IPS-20b (cell line): ENCODE measurements at regions not wholly inside any gene's neighbourhood (a gene's known extent, or its start where the extent isn't known, plus 50 kb on each side); places are given as distances from the start of the nearest gene placed in this dataset.

Experiments
- H3K27ac ChIP-seq: one replicate; pipeline ENCODE4 v1.5.1; 2013; ENCODE audit warnings: low read length
- H3K27me3 ChIP-seq: 2 replicates; pipeline ENCODE4 v1.6.1; 2013; ENCODE audit warnings: mild to moderate bottlenecking, low read length, inconsistent platforms; ENCODE audit not compliant: insufficient read depth
- H3K36me3 ChIP-seq: 2 replicates; pipeline ENCODE4 v1.6.1; 2013; ENCODE audit warnings: low read depth, mild to moderate bottlenecking, inconsistent platforms, low read length, moderate library complexity; ENCODE audit not compliant: insufficient read depth
- H3K4me1 ChIP-seq: 2 replicates; pipeline ENCODE4 v1.6.1; 2013; ENCODE audit warnings: mild to moderate bottlenecking, control low read depth, inconsistent platforms, low read length, moderate library complexity; ENCODE audit not compliant: insufficient read depth
- H3K4me3 ChIP-seq: 2 replicates; pipeline ENCODE4 v1.5.1; 2013; ENCODE audit warnings: mild to moderate bottlenecking, low read length, inconsistent platforms
- H3K9ac ChIP-seq: 2 replicates; pipeline ENCODE4 v1.6.1; 2013; ENCODE audit warnings: low read depth, mild to moderate bottlenecking, inconsistent platforms, low read length, moderate library complexity
- H3K9me3 ChIP-seq: 2 replicates; pipeline ENCODE4 v1.6.1; 2013; ENCODE audit warnings: mild to moderate bottlenecking, low read depth, low read length, inconsistent platforms; ENCODE audit not compliant: insufficient read depth

DNA sequence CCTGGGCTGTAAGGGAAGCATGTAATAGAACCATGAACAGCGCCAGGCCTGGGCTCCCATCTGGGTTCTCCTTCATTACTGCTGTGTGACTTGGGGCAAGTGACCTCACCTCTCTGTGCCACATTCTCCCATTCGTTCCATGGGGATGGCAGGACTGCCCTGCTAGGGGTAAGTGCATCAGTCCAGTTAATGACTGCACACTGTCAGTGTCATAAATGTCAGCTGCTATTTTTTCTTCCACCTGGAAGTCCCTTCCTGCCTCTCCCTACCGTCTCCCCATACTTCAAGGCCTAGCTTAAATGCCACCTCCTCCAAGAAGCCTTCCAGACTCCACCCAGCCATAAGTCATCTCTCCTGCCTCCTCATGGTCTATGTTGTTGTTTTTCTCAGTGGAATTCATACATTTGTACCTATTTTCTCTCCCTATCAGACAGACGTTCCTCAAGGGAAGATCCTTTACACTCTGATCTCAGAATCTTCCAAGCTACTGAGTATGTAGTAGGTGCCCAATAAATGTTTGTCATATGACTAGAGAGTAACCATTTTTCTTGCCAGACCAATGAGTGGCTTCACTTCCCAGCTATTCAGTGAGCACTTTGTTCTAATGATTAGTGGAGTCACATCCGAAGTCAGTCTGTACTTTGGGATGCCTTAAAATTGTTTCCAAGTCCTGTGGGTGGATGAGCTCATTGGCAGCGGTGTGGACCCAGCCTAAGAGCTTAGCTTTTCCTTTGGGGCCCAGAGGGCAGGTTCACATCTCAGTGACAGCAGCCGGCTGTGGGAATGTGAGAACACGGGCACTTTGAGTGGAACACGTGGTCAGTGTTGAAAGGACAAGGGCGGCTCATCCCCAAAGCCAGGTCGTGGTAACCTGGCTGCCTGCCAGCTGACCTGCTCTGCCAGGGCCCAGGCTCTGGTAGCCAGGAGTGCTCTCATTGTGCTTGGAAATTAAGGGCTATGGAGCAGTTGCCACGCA, 147.5 kb upstream of the GSE1 start:
- no peak overlapping the region for H3K9ac ChIP-seq
- H3K27ac ChIP-seq, result no peak overlapping the region
- peaks cover 44% of the 10 kb centered on the region for H3K27me3 ChIP-seq
- no peaks in the 10 kb centered on the region for H3K9me3 ChIP-seq
- H3K4me1 ChIP-seq, result peaks cover 10% of the 10 kb centered on the region; the same call in 1 of the 2 replicates
- no peaks in the 10 kb centered on the region for H3K36me3 ChIP-seq
- no peak overlapping the region for H3K4me3 ChIP-seq

DNA sequence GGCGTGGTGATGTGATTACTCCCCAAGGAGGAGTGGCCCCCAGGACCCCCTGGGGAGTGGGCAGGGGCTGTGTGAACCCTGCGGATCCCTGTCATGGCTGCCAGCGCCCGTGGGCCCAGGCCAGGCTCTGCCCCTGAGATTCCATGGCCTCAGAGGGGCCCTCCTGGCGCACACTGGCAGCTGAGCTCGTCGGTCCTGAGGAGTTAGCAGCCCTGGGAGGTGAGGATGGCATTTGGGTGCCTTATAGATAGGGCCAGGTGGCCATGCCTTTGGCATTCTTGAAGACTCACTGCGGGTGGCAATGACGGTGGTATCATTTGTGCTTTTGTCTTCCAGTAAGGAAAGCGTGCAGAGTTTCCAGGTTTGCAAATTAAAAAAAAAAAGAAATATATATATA, 146.8 kb upstream of the GSE1 start:
- no peak overlapping the region for H3K9ac ChIP-seq
- H3K27ac ChIP-seq, result no peak overlapping the region
- no peaks in the 10 kb centered on the region for H3K9me3 ChIP-seq
- H3K4me1 ChIP-seq, result peaks cover 3% of the 10 kb centered on the region; the same call in 1 of the 2 replicates
- H3K36me3 ChIP-seq, result no peaks in the 10 kb centered on the region
- H3K4me3 ChIP-seq, result no peak overlapping the region
- H3K27me3 ChIP-seq, result peaks cover 37% of the 10 kb centered on the region

DNA sequence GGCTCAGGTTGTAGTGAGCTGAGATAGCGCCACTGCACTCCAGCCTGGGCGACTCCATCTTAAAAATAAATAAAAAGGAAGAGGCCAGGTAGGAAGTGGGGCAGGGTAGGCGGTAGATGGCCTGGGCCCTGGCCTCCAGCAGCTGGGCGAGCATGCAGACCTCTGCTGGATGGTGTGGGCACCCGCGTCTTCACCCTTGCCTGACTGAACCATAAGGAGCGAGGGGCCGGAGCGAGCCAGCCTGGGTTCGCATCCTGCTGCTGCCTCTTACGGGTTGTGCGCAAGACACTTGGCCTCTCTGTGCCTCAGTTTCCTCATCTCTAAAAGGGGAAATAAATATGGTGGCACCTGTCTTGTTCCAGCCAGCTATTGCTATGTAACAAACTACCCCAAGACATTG, 146.1 kb upstream of the GSE1 start:
- H3K27me3 ChIP-seq, result peaks cover 30% of the 10 kb centered on the region
- no peaks in the 10 kb centered on the region for H3K4me1 ChIP-seq
- no peak overlapping the region for H3K4me3 ChIP-seq
- no peaks in the 10 kb centered on the region for H3K9me3 ChIP-seq
- H3K36me3 ChIP-seq, result no peaks in the 10 kb centered on the region
- H3K9ac ChIP-seq, result no peak overlapping the region
- H3K27ac ChIP-seq, result no peak overlapping the region

DNA sequence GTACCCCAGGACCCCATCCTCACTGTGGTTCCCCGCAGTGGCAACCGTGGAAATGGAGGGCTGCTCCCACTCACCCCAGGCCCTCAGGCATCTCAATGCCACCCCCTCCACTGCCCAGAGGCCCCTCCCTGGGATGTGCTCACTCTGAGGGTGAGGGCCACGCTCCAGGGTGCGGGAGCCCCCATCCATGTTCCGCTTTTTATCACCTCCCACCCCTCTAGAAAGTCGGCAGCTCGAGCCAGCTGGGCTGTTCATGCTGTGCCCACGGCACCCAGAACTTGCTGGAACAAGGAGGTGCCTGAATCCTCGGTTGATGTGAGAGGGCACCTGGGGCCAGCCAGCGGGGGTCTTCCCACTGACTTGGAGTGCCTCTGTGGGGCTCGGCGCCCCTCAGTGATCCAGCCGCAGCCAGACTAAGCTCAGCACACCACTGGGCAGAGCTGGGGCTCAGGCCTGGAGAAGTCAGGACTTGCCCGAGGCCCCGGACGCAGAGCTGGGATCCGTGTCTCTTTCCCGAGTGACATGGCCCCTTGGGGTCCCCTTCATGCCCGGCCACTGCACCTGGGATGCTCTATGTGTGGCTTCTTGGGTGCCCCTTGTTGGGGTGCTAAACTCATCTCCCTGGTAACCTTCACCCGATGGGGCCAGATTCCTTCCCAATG, 143.1 kb upstream of the GSE1 start:
- no peak overlapping the region for H3K4me3 ChIP-seq
- H3K9me3 ChIP-seq, result no peaks in the 10 kb centered on the region
- no peak overlapping the region for H3K27ac ChIP-seq
- H3K9ac ChIP-seq, result no peak overlapping the region
- no peaks in the 10 kb centered on the region for H3K36me3 ChIP-seq
- H3K4me1 ChIP-seq, result no peaks in the 10 kb centered on the region; the same call in 1 of the 2 replicates
- peaks cover 2% of the 10 kb centered on the region; the same call in 1 of the 2 replicates for H3K27me3 ChIP-seq

DNA sequence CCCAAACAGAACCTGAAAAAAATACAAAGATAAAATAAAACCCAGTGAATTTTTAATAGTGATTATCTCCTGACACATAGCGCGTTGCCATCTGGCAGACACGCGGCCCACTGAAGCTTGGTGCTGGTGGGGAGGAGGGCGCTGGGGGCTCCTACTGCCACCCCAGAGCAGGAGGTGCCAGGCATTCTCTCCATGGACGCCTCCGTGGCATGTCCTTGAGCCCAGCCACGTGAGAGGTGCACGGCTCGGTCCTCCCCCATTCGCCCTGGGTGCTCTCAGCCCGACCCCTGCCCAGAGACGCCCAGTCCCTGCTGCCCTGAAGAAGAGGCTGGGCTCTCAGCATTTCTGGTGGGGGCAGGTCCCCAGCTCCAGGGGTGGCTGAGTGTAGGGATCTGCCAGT, 142.2 kb upstream of the GSE1 start:
- H3K27me3 ChIP-seq, result no peaks in the 10 kb centered on the region
- H3K36me3 ChIP-seq, result no peaks in the 10 kb centered on the region
- H3K4me1 ChIP-seq, result no peaks in the 10 kb centered on the region; the same call in 1 of the 2 replicates
- H3K9me3 ChIP-seq, result no peaks in the 10 kb centered on the region
- no peak overlapping the region for H3K9ac ChIP-seq
- H3K4me3 ChIP-seq, result no peak overlapping the region
- no peak overlapping the region for H3K27ac ChIP-seq

DNA sequence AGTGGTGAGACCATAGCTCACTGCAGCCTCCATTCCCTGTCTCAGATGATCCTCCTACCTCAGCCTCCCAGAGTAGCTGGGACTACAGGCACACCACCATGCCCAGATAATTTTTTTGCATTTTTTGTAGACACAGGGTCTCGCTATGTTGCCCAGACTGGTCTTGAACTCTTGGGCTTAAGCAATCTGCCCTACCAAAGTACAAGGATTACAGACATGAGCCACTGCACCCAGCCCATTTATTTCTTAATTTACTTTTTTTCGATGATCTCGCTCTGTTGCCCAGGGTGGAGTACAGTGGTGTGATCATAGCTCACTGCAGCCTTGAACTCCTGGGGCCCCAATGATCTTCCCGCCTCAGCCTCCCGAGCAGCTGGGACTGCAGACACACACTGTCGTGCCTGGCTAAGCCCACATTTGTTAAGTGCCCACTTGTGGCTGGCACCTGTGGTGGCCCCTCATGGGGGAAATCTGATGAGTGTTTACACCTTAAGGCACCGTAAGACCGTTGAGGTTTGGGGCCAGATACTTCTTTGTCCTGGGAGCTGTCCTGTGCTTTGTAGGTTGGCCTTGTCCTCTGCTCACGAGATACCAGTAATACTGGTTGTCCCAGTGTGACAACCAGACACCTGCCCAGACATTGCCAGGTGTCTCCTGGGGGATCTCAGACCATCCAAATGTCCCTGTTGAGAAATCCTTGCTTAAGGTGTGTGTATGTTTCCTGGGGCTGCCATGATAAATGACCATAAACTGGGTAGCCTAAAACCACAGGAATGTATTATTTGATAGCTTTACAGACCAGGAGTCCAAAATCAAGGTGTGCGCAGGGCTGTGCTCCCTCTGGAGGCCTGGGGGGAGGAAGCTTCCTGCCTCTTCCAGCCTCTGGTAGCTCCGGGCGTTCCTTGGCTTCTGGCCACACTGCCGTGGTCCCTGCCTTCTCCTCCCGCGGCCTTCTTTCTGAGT, 141.4 kb upstream of the GSE1 start:
- Histone ChIP-seq H3K4me1 (no peaks in the 10 kb centered on the region; the same call in 1 of the 2 replicates), H3K36me3 (no peaks in the 10 kb centered on the region), H3K4me3 (no peak overlapping the region), H3K27me3 (no peaks in the 10 kb centered on the region), H3K9ac (no peak overlapping the region), H3K27ac (no peak overlapping the region), H3K9me3 (no peaks in the 10 kb centered on the region)

DNA sequence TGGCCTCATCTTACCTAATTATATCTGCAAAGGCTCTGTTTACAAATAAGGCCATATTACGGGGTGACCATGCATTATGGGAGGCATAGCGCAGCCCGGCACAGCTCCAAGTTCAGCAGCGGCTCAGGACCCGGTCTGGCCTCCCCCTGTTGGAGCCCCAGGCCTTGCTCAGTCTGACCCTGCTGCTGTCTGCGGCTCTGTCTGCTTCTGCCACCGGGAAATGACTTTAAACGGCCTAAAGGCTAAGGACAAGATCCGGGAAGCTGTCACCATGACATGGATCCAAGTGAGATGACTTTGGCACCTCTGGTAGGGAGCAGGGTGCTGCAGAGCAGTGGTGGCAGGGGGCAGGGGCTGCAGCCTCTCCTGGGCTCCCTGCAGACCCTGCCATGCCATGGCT, 140.6 kb upstream of the GSE1 start:
- no peak overlapping the region for H3K4me3 ChIP-seq
- no peaks in the 10 kb centered on the region; the same call in 1 of the 2 replicates for H3K4me1 ChIP-seq
- no peaks in the 10 kb centered on the region for H3K27me3 ChIP-seq
- H3K9me3 ChIP-seq, result no peaks in the 10 kb centered on the region
- no peak overlapping the region for H3K9ac ChIP-seq
- H3K27ac ChIP-seq, result no peak overlapping the region
- H3K36me3 ChIP-seq, result no peaks in the 10 kb centered on the region

DNA sequence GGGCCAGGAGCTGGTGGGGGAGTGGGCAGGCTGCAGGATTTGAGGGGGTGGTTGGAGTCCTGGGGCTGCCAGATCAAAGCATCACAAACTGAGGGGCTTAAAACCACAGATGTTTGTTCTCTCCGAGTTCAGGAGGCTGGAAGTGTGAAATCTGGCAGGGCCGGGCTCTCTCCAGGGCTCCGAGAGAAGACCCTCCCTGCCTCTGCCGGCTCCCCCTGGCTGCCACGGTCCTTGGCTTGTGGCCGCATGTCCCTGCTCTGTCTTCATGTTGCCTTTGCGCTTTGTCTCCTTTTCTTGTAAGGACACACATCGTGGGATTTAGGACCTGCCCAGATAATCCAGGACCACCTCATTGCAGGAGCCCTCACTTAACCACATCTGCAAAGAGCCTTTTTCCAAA, 139.8 kb upstream of the GSE1 start:
- Histone ChIP-seq H3K36me3 (no peaks in the 10 kb centered on the region), H3K27ac (no peak overlapping the region), H3K4me1 (no peaks in the 10 kb centered on the region; the same call in 1 of the 2 replicates), H3K9ac (no peak overlapping the region), H3K27me3 (no peaks in the 10 kb centered on the region), H3K9me3 (no peaks in the 10 kb centered on the region), H3K4me3 (no peak overlapping the region)

DNA sequence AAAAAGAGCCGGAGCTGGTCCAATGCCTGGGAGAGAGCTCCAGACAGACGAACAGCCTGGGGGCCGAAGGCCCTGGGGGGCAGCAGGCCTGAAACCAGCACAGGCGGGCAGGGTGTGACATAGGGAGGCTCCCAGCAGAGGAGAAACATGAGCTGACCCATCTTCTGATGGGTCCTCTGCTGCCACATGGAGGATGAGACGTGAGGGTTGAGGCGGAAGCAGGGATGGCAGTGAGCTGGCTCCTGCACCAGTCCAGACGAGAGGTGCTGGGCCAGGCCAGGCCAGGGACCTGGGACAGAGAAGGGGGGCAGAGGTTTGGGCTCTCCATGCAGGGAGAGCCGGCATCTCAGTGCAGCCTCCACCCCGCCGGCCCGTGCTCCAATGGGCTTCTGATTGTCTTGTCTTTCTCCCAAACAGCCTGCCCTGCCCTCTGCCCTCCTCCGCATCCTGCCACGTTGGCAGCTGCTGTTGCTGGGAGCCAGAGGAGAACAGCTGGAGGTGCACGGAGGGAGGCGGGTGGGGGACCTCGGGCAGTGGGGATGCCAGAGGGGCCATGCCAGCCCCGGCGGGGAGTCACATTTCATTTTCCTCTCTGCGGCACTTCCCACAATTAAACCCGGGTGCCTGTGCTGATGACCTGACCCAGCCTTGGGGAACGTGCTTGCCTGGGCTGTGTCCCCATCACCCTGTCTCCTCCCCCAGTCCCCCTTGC, 139.1 kb upstream of the GSE1 start:
- no peak overlapping the region for H3K4me3 ChIP-seq
- H3K27me3 ChIP-seq, result no peaks in the 10 kb centered on the region
- no peak overlapping the region for H3K9ac ChIP-seq
- no peaks in the 10 kb centered on the region for H3K36me3 ChIP-seq
- no peak overlapping the region for H3K27ac ChIP-seq
- H3K4me1 ChIP-seq, result no peaks in the 10 kb centered on the region; the same call in 1 of the 2 replicates
- H3K9me3 ChIP-seq, result no peaks in the 10 kb centered on the region

DNA sequence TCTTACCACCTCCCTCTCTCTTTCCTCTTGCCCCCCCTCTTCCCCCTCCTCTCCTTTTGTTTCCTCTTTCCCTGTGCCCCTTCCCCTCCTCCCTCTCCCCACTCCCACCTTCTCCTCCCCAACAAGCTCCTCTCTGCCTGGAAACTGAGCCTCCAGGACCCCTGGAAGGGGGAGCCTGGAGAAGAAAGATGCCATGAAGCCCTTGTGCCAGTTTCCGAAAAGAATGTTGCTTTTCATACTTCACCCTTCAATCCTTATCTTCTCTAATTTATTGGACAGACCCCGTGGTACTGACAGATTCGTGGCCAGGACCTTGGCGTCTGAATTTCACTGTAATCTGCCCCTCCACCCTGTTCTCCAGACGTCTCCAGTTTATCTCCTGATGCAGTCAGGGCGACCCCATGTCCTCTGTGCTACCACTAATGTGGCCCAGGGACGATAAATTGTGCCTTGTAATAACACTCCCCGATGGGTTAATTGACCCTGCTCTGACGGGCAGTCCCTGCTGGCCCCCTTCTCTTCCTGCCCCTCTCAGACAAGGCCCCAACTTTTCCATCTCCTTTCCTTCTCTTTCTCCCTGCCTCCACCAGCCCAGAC, 138.4 kb upstream of the GSE1 start:
- Histone ChIP-seq H3K9me3 (no peaks in the 10 kb centered on the region), H3K4me1 (no peaks in the 10 kb centered on the region; the same call in 1 of the 2 replicates), H3K9ac (no peak overlapping the region), H3K4me3 (no peak overlapping the region), H3K36me3 (no peaks in the 10 kb centered on the region), H3K27me3 (no peaks in the 10 kb centered on the region), H3K27ac (no peak overlapping the region)
